ENCODE measurements at regions not wholly inside any gene's neighbourhood (a gene's known extent, or its start where the extent isn't known, plus 50 kb on each side); places are given as distances from the start of the nearest gene placed in this dataset.
"Not testable (repeated sequence)": the region's sequence is repeated elsewhere in the genome, so short reads cannot be mapped to it uniquely, and the experiment has no call there.

DNA sequence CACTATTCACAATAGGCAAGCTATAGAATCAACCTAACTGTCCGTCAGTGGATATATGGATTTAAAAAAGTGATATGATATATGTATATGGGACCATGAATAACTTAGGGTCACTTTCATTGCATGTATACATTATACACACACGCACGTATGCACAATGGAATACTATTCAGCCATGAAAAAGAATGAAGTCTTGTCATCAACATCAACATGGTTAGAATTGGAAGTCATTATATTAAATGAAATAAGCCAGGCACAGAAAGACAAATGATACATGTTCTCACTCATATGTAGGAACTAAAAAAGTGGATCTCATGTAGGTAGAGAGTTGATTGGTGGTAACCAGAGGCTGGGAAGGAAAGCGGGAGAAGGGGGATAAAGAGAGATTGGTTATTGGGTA lies 234.3 kb downstream of the VRK1 start:
- no peak for DNase-seq (ENCODE audit: low read depth)

DNA sequence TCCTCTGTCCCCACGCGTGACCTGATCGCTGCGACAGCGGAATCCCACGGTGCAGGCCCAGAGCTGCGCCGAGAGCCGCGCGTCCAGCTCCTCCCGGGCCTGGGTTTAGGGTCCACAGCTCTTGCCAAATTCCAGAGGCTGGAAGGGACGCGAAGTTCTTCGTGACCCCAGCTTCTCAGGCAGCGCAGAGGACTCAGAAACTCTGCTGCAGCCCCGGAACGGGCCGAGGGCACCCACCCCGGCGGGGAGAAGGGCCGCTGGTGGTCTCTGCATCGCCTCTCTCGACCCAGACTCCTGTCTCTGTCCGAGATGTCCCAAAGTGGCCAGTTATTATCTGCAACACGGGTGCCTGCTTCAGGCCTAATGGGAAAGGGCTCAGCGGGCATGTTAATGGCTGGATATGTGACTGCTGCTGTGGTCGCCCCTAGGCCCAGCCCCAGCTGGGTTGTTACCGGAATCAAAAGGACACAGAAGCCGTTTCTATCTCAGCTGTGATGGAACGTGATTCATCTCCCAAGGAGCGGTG lies 236.4 kb downstream of the VRK1 start:
- DNase-seq (ENCODE audit: low read depth), result no peak

DNA sequence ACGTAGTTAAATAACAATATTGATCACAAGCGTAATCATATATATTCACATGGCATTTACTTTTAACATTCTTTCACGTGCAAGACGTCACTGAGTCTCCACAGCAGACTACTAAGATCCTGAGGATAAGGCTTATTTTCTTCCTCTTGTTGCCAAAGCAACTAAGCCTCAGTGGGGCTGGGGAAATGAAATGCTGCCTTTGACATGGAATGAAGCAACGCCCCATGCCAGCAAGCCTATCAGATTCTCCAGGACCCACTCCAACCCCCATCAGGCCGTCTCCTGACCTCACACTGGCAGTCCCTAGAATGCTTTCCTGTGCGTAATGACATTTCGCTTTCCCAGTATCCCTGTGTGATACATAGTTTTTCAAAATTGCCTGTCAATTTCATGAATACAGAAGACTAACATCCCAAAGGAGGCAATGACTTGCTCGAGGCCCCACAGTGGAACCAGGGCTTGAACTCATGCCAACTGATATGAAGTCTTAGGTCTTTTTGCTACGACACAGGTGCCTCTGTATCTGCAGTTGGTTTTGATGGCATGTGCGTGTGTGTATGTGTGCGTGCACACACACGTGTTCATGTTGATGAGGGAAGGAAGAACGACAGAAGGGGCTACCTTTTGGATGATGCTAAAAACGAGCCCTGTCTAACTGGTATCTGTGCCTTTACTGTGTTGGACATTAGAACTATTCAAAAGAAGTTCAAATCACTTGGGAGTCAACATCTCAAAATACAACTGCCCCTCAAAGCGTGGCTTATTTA lies 239.1 kb downstream of the VRK1 start:
- DNase-seq (ENCODE audit: low read depth), result no peak

DNA sequence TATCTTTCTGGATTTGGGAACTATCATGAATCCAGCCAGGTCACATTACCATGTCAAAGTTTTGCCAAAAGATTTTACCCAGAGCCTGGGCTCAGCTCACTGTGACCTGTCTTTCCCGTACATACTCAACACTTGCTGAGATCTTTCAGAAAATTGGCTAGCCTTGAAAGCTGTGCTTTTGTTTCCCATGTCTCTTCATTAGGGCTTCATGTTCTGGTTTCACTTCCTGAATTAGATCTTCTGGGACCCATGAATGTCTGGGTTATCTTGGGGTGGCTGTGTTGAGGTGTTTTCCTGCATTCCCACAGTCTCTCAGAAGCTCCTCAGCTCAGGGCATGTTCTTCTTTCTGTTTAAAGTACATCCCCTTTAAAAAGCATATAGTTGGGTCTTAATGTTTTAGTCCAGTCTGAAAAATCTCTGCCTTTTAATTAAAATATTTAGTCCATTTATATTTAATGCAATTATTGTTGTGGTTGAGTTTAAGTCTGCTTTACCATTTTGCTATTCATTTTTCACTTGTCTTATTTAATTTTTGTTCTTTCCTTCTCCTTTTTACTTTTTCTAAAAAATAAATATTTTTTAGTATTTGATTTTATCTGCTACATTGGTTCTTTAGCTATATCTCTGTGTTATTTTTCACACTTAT lies 242.7 kb downstream of the VRK1 start:
- no peak for DNase-seq (ENCODE audit: low read depth)

DNA sequence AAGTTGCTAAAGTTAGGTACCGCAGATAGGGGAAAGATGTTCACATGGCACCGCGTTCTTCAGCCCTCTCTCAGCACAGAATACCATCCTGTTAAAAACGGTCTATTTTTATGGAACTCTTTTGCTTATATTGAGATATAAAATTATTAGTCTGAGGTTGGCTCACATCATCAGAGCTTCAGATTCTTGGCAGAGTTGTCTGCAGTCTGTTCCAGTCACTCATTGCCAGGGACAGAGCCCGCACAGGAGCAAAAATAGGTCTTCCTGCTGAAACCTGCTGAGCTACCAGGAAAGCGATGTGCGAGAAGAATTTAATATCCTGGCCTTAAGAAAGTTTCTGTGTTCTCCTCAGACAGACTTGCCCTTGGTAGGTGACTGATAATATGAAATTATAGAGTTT lies 249.8 kb downstream of the VRK1 start:
- no peak for DNase-seq (ENCODE audit: low read depth)

DNA sequence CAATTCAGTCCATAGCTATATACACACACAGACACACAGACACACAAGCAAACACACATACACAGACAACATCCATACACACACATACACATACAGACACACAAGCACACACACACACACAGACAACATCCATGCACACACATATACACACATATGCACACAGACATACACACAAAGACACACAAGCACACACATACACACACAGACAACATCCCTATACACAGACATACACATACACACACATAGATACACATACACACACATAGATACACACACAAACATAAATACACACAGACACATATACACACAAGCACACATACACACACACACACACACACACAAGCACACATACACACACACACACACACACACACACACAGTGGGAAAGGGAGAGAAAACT lies 254.8 kb downstream of the VRK1 start:
- DNase-seq (ENCODE audit: low read depth), result no peak

DNA sequence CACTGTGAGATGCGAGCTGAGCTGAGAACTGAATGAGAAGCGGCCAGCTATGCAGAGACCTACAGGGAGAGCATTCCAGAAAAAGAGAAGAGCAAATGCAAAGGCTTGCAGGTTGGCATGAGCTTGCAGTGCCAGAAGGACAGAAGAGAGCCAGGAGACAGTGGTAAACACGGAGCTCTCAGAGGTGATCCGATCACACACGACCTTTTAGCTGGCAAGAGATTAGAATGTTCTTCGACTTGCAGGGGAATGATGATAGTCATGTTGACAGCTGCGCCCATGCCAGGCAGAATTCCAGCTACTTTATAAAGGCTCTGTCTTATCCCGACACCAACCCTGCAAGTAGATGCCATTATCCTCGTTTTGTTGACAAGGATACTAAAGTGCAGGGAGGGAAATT lies 256.8 kb downstream of the VRK1 start:
- DNase-seq (ENCODE audit: low read depth), result no peak

DNA sequence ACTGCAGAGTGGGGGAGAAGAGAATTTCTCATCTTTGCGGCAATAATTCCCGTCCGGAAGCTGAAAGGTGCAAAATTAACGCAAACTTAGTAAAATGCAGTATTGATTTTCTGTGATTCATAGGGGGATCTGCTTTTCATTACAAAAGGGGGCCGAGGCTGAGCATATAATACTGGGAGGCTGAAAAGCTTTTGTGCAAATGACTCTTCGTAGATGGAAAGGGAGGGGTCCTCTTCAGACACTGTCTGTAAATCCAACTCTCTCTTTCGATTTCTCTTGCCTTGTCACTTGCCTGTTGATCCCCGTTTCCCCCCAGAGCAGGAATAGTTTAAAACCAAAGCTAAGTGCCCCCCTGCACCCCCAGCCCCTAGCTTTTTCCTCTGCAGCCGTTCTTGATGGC lies 258.2 kb downstream of the VRK1 start:
- no peak for DNase-seq (ENCODE audit: low read depth)

DNA sequence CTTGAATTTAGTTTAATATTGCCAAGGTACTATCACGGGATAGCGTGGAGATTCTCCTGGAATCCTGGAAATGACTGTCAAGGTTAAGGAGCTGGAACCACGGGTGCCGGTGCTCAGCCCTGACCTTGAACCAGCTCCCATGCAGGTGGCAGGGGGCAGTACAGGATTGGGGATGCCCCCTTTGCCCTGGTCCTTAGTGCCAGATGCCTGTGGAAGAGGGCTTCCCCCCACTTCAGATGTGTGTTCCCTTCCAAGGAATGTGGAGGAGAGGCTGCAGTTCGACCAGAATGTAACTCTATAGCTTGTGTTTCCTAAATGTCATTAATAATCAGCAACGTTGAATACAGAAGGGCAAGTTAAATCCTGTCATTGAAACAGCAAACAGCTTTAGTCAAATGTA lies 258.9 kb downstream of the VRK1 start:
- no peak for DNase-seq (ENCODE audit: low read depth)

DNA sequence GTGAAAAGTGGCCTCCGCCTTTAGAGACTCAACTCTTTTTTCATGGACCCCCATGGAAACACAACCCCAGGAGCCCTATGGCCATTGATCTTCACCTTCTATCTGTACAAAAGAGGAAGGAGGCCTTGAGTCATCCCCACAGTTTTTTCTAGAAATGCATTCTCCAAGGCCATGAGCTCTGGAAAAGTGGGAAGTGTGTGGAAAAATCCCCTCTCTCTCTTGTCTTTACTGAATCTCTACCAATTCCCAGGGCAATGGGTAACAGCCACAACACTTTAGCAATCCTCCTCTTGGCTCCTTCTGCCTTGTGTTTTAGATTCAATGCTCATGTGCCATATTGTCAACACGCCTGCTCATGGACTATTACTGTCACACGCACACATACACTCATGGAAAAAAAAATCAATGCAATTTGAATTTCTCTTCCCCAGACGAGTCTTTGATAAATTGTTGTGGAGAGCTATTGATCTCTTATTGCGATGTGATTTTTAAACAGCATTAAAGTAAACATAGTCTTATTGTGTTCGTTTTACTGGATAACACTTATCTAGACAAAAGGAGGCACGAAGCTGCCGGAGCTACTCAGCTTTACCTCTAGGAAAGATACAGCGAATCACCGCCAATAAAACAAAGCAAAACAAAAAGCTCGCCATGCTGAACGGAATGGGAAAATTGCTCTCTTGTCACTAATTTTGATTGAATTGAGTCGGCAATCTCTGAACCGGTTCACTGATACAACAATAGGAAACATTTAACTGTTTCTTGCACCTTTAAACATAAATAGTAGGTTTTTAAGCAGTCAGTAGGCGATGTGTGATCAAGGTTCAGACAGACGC lies 260.3 kb downstream of the VRK1 start:
- no peak for DNase-seq (ENCODE audit: low read depth)

DNA sequence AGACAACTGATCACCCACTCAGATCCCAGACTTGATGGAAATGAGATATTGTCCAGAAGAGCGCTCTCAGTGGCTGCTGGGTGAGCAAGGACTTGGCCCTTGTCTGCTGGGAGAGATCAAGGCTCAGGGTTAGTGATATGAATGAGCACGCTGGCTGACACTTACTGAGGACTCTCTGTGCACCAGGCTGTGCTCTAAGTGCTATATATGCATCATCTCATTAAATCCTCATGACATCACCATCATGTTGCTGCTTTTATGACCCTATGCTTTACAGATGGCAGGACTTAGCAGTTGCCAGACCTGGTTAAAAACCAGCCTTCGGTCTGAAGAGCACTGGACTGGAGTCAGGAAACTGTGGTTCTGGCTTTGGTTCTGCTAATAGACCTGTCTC lies 260.9 kb downstream of the VRK1 start:
- no peak for DNase-seq (ENCODE audit: low read depth)

DNA sequence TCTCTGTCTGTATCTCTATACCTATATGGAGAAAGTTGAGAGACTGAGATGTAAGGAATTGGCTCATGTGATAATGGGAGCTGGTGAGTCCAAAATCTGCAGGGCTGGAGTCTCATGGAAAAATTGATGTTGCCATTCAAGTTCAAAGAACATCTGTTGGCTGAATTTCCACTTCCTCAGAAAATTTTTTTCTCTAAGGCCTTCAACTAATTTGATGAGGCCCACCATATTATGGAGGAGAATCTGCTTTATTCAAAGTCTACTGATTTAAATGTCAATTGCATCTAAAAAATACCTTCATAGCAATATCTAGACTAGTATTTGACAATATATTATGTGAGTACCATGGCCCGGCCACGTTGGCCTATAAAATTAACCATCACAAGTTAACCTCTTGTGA lies 261.4 kb downstream of the VRK1 start:
- no peak for DNase-seq (ENCODE audit: low read depth)

DNA sequence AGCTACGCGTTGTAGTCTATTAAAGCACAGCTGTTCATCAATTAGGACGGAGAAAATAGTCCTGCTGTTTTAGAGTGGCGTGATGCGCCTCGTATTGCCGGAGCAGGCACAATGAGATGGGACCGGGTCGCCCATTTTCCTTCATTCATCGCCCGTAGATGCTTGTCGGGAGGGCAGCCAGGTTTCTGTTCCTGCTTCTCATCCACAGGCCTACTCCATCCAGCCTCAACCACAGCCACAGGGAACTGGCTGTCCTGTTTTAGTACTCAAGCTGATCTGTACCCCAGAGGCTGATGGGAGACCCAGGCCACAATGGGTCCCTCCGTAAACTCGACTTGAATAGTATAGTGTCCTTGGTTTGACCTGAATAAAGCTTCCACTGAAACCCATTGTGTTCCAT lies 264.0 kb downstream of the VRK1 start:
- DNase-seq (ENCODE audit: low read depth), result no peak

DNA sequence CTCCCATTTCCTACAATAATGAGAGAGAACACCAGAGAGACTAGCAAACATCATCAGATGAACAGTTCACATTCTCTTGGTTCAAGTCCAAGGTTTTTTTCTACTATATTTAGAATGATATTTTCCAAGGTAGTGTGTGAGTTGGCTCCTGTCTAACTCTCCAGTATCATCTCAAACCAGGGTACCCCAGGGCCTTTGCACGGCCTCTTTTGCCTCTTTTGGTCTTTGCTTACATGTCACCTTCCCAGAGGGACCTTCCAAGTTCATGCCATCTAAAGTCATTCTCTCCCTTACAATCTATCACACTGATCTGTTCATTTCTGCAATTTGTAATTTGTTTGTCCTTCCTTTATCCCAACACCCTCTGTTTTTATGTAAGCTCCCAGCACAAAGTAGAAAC lies 264.5 kb downstream of the VRK1 start:
- no peak for DNase-seq (ENCODE audit: low read depth)

DNA sequence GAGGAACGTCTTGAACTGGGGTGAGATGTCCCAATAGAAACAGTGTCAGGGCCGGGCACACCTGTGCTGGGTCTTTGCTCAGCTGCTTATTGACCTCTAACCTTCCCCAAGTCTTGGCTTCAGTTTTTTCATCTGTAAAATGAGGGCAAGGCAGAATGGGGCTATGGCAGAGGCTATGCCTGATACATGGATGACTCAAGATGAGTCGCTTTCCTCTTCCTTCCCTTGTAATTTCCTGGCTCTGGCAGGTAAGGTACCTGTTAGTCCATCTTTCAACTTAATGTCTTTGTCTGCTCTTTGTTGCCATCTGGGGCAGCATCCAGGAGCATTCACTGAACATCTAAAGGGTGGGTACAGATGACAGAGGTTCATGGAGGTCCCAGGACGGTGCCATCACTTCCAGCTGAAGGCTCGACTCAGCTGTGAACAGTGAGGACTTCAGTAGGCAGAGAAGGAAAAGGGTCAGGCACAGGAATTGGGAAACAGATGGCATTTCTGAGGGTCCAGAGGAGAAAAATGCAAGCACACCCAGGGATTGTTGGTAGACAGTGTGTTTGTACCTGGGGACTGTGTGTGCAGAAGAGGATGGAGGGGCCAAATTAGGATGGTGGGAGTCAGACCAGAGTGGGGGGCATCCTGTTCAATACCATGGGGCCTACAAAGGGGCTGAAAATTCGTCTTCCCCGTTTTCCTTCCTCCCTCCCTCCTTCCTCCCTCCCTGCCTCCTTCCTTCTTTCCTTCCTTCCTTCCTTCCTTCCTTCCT lies 268.3 kb downstream of the VRK1 start:
- DNase-seq (ENCODE audit: low read depth), result no peak

DNA sequence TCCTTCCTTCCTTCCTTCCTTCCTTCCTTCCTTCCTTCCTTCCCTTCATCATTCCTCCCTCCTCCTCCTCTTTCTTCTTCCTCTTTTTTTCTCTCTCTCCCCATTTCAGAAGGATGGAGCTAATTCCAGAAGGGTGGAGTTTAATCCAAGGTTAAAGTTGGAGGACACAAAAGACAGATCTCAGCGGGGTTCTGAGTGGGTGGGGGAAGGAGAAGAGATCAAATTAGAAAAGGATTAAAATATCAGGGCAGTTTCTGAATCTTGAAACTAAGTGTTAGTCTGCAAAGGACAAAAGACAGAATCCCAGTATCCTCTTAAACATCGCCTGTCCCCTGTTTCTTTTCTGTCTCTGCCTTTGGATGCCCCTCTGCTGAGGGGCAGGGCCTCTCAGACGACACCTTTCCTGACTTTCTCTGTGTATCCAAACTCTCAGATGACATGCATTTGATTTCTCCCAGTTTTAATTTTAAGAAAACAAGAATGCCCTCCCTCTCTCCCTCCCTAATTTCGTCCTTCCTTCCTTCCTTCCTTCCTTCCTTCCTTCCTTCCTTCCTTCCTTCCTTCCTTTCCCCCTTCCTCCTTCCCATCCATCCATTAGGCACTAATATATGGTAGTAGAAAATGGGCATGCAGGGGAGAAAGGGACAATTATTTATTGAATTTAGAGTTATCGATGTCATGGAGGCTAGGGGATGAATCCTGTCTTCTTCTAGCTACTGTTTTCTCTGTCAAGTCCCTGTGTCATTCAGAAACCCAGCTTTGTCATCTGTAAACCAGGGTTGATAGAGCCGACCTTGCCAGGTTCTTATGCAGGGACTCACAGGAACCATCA lies 269.1 kb downstream of the VRK1 start:
- DNase-seq (ENCODE audit: low read depth), result no peak

DNA sequence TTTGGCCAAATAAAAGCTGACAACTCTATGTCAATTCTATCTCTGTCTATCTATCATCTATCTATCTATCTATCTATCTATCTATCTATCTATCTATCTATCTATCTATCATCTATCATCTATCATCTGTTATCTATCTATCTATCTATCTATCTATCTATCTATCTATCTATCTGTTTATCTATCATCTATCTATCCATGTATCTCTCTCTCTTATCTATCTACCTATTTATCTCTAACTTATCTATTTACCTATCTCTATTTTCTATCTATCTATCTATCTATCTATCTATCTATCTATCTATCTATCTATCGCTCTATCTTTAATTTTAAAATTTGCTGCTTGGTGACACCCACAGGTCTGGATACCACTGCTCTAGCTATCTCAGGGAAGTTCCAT lies 271.1 kb downstream of the VRK1 start:
- DNase-seq (ENCODE audit: low read depth), result not testable (repeated sequence)

DNA sequence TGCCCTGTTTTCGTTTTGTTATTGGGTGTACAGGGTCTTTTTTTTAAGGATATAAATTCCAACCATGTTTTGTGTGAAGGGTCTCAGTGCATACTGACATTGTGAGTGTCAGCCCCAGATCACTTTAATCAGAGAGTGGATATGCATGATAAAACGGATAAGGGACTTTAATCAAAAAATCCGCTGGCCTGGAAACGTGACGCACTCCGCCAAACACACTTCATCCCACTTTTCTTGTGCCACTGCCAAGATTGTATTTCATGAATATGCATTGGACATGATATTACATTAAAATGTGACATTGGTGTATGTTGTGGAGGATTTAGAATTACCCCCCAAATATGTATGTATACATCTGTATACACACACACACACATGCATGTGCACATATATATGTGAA lies 273.1 kb downstream of the VRK1 start:
- no peak for DNase-seq (ENCODE audit: low read depth)

DNA sequence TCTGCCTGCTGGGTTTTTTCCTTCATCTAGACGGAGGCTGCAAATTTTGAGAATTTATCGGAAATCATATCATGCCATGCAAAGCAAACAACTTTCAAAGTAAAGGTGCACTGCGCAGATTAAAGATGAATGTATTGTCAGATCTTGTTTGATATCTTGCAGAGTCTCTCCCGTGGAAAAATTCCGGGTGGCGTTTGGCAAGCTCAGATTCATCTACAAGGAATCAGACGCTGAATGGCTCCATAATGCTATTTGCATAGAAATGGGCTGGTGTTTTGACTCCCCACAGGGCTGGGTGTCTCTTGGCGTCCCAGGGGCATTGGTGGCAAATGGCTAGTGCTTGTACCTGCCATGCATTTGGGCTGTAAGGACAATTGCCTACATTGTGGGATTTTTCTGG lies 274.0 kb downstream of the VRK1 start:
- DNase-seq (ENCODE audit: low read depth), result no peak

DNA sequence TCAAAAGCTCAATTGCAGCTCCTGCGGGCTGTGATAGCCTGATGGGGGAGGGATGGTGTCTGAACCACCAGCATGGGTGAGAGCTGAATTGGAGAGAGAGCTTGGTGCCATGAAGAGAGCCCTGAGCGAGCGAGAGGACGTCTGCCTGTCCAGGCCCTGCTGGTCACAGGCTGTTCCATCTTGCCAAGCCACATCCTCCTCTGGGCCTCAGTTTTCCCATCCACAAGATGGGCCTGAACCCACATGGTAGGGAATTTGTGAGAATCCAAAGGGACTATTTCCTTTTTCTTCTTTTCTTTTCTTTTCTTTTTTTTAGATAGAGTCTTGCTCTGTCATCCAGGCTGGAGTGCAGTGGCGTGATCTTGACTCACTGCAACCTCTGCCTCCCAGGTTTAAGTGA lies 276.4 kb downstream of the VRK1 start:
- DNase-seq (ENCODE audit: low read depth), result no peak

DNA sequence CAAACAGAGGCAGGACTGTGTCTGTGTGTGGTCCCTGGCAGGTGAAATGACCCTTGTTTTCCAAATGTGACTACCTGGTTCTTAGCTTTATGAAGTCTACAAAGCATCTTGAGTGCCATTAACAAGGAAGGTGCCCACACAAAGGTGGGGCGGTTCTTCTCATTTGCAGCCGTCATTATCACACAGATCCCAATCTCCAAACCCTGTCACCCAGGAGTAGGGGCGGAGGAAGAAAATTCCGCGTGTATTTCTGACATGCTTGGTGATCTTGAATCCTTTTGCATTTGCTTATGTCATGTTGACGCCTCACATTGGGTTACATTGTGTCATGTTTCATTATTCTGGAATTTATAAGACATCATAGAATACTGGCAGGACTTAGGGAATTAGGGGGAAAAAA lies 277.3 kb downstream of the VRK1 start:
- no peak for DNase-seq (ENCODE audit: low read depth)
